GM12878 (cell line): ENCODE measurements at regions not wholly inside any gene's neighbourhood (a gene's known extent, or its start where the extent isn't known, plus 50 kb on each side); places are given as distances from the start of the nearest gene placed in this dataset.
"Not testable (repeated sequence)": the region's sequence is repeated elsewhere in the genome, so short reads cannot be mapped to it uniquely, and the experiment has no call there.

Experiments
- ATAC-seq: fragments of 200-7000 bp; cut with Tn5 transposase; 3 replicates; pipeline ENCODE4 v1.9.1; 2020; ENCODE audit warnings: mild to moderate bottlenecking, moderate library complexity
- BruUV-seq: library from RNA; stranded (reverse); fragments of 400-500 nt; replicated peaks from 2 replicates; lab custom pipeline; 2021; lab: Mats Ljungman, UMichigan
- CTCF ChIA-PET: fragments of 300-600 bp; sonication (Branson Sonifier 250); formaldehyde crosslinking; extraction: SDS; loops from one replicate; lab custom pipeline; 2021; ENCODE audit warnings: inconsistent platforms; lab: Yijun Ruan, JAX
- POLR2A ChIA-PET: fragments of 350-600 bp; formaldehyde crosslinking; extraction: SDS; loops from one replicate; lab custom pipeline; 2021; ENCODE audit warnings: inconsistent platforms; lab: Charles Lee
- RAD21 ChIA-PET: fragments of 300-600 bp; sonication (Branson Sonifier 250); formaldehyde crosslinking; loops from one replicate; lab custom pipeline; 2023; ENCODE audit warnings: antibody characterized with exemption; ENCODE audit not compliant: unreplicated experiment; lab: Charles Lee
- SMC1A ChIA-PET: fragments of 300-600 bp; sonication (Branson Sonifier 250); formaldehyde crosslinking; loops from one replicate; lab custom pipeline; 2023; ENCODE audit not compliant: unreplicated experiment, uncharacterized antibody; lab: Charles Lee
- DNase-seq: peaks from one replicate; pipeline ENCODE4 v3.0.0-alpha.2; 2011; ENCODE audit warnings: low read depth, low spot score
- FAIRE-seq: peaks from 3 replicates; lab custom pipeline; 2011; peaks lifted over from hg19 to GRCh38; lab: Jason Lieb, UNC
- H2AFZ ChIP-seq: 2 replicates; pipeline ENCODE4 v1.6.0; 2011; ENCODE audit warnings: low read depth, low read length, control low read depth; ENCODE audit not compliant: control insufficient read depth
- H3K27ac ChIP-seq: 2 replicates; pipeline ENCODE4 v1.5.1; 2011; ENCODE audit warnings: control low read depth; ENCODE audit not compliant: control insufficient read depth, insufficient read depth
- H3K27me3 ChIP-seq, 2 experiments: replicated peaks in 1 of 2; 2 replicates each; pipeline versions ENCODE4 v1.6.0 to v1.6.1; 2011; ENCODE audit warnings: low read length in 1 of 2; ENCODE audit not compliant: control insufficient read depth in 2 of 2, insufficient read depth in 2 of 2
- H3K36me3 ChIP-seq, 2 experiments: 2 replicates each; pipeline ENCODE4 v1.5.1; 2011; ENCODE audit warnings: low read length in 1 of 2; ENCODE audit not compliant: control insufficient read depth in 2 of 2, insufficient read depth in 2 of 2
- H3K4me1 ChIP-seq: 2 replicates; pipeline ENCODE4 v1.6.1; 2011; ENCODE audit warnings: mild to moderate bottlenecking, low read length, moderate library complexity, mixed read lengths; ENCODE audit not compliant: control insufficient read depth, insufficient read depth
- H3K4me2 ChIP-seq: 2 replicates; pipeline ENCODE4 v1.6.0; 2011; ENCODE audit warnings: control low read depth; ENCODE audit not compliant: control insufficient read depth, insufficient read depth
- H3K4me3 ChIP-seq: fragments of 200-600 bp; sonication (generic); 2 replicates; pipeline ENCODE4 v1.5.1; 2016
- H3K79me2 ChIP-seq: 2 replicates; pipeline ENCODE4 v1.6.0; 2011; ENCODE audit warnings: low read length; ENCODE audit not compliant: control insufficient read depth, insufficient read depth
- H3K9ac ChIP-seq: 2 replicates; pipeline ENCODE4 v1.8.0; 2011; ENCODE audit warnings: low read length, control low read depth, mixed read lengths; ENCODE audit not compliant: control insufficient read depth, insufficient read depth
- H3K9me3 ChIP-seq: replicated peaks from 3 replicates; pipeline ENCODE4 v1.5.1; 2011; ENCODE audit warnings: mild to moderate bottlenecking, low read length; ENCODE audit not compliant: control insufficient read depth, insufficient read depth
- H4K20me1 ChIP-seq: 2 replicates; pipeline ENCODE4 v1.6.0; 2011; ENCODE audit not compliant: control insufficient read depth, insufficient read depth
- WGBS: methylation state at CpG from one replicate; pipeline ENCODE4 v1.1.6; 2016; ENCODE audit warnings: low lambda C conversion rate; ENCODE audit not compliant: insufficient replicate concordance, insufficient coverage; ENCODE audit errors: missing lambda C conversion rate; 5-methylcytosine and 5-hydroxymethylcytosine counted together
- in situ Hi-C: fragments of 300-500 bp; cut with MboI; formaldehyde crosslinking; loops from 9 replicates; pipeline ENCODE4 v1.14.3; 2018; ENCODE audit warnings: mixed read lengths
- intact Hi-C: fragments of 100-400 bp; cut with micrococcal nuclease; formaldehyde crosslinking; loops from one replicate; pipeline ENCODE4 v1.14.2; 2022; ENCODE audit not compliant: unreplicated experiment

- H3K27ac ChIP-seq, H2AFZ ChIP-seq, CTCF ChIA-PET, H3K4me3 ChIP-seq, DNase-seq, SMC1A ChIA-PET, H3K36me3 ChIP-seq, H3K4me1 ChIP-seq, in situ Hi-C loops, intact Hi-C loops, FAIRE-seq, BruUV-seq, RAD21 ChIA-PET, H3K9ac ChIP-seq, H4K20me1 ChIP-seq, H3K9me3 ChIP-seq, ATAC-seq, H3K27me3 ChIP-seq, H3K79me2 ChIP-seq, POLR2A ChIA-PET, H3K4me2 ChIP-seq: not testable (repeated sequence)
- WGBS = 44% methylated on average over 3 of the region's 4 CpGs
Measured at GRCh38 chr21:28034334-28034733, 958.3 kb downstream of the LTN1 start.

- CTCF ChIA-PET, H3K9me3 ChIP-seq, H3K9ac ChIP-seq, H3K27ac ChIP-seq, POLR2A ChIA-PET, H2AFZ ChIP-seq, H3K27me3 ChIP-seq, DNase-seq, H3K36me3 ChIP-seq, intact Hi-C loops, H3K4me2 ChIP-seq, BruUV-seq, H3K79me2 ChIP-seq, FAIRE-seq, RAD21 ChIA-PET, H4K20me1 ChIP-seq, in situ Hi-C loops, H3K4me1 ChIP-seq, H3K4me3 ChIP-seq, SMC1A ChIA-PET, ATAC-seq: not testable (repeated sequence)
- WGBS = 17% methylated on average over 1 of the region's 1 CpG
Measured at GRCh38 chr21:28032652-28033051, 960.0 kb downstream of the LTN1 start.

GRCh38 chr21:28031066-28031465 is 961.6 kb downstream of the LTN1 start:
- H3K27me3 ChIP-seq, H2AFZ ChIP-seq, FAIRE-seq, ATAC-seq, SMC1A ChIA-PET, DNase-seq, H3K4me2 ChIP-seq, H3K9ac ChIP-seq, H3K27ac ChIP-seq, intact Hi-C loops, in situ Hi-C loops, H3K4me1 ChIP-seq, RAD21 ChIA-PET, H3K79me2 ChIP-seq, H3K4me3 ChIP-seq, POLR2A ChIA-PET, CTCF ChIA-PET, BruUV-seq, H3K36me3 ChIP-seq, H4K20me1 ChIP-seq, H3K9me3 ChIP-seq: not testable (repeated sequence)
